OCI-LY7 (cell line): ENCODE measurements at regions not wholly inside any gene's neighbourhood (a gene's known extent, or its start where the extent isn't known, plus 50 kb on each side); places are given as distances from the start of the nearest gene placed in this dataset.

ENCODE experiments used
- BruUV-seq: library from RNA; stranded (reverse); fragments of 400-500 nt; replicated peaks from 2 replicates; lab custom pipeline; 2021; lab: Mats Ljungman, UMichigan
- CTCF ChIA-PET: fragments of 300-600 bp; sonication (Branson Sonifier 250); formaldehyde crosslinking; loops from one replicate; lab custom pipeline; 2022; ENCODE audit warnings: antibody characterized with exemption; ENCODE audit not compliant: unreplicated experiment; lab: Charles Lee
- POLR2A ChIA-PET: fragments of 300-600 bp; sonication (Branson Sonifier 250); formaldehyde crosslinking; loops from one replicate; lab custom pipeline; 2022; ENCODE audit warnings: antibody characterized with exemption; lab: Charles Lee
- DNase-seq: peaks from one replicate; pipeline ENCODE4 v3.0.0-alpha.2; 2015; ENCODE audit warnings: low spot score
- H2AFZ ChIP-seq: fragments of 200-600 bp; sonication (generic), shearing (Covaris generic); 2 replicates; pipeline ENCODE4 v1.6.1; 2014; ENCODE audit warnings: mild to moderate bottlenecking, antibody characterized with exemption, low read length, moderate library complexity
- H3K27ac ChIP-seq: fragments of 200-600 bp; sonication (generic); 2 replicates; pipeline ENCODE4 v1.5.1; 2014; ENCODE audit warnings: mixed run types, low read depth, mild to moderate bottlenecking, moderate library complexity, low read length, inconsistent platforms; ENCODE audit not compliant: poor library complexity, severe bottlenecking
- H3K36me3 ChIP-seq: fragments of 200-600 bp; sonication (generic); 2 replicates; pipeline ENCODE4 v1.6.1; 2014; ENCODE audit warnings: mild to moderate bottlenecking, antibody characterized with exemption, low read length, moderate library complexity, mixed read lengths; ENCODE audit not compliant: insufficient read depth
- H3K4me1 ChIP-seq: fragments of 200-600 bp; sonication (generic); 2 replicates; pipeline ENCODE4 v1.5.1; 2014; ENCODE audit warnings: mild to moderate bottlenecking, low read length; ENCODE audit not compliant: insufficient read depth, poor library complexity, severe bottlenecking
- H3K4me2 ChIP-seq: fragments of 200-600 bp; sonication (generic); 2 replicates; pipeline ENCODE4 v1.6.1; 2014; ENCODE audit warnings: mild to moderate bottlenecking, low read length
- H3K4me3 ChIP-seq: fragments of 200-600 bp; sonication (generic); 2 replicates; pipeline ENCODE4 v1.5.1; 2014; ENCODE audit warnings: mild to moderate bottlenecking, low read depth, low read length; ENCODE audit not compliant: poor library complexity, severe bottlenecking
- H3K79me2 ChIP-seq: fragments of 200-600 bp; sonication (generic); 2 replicates; pipeline ENCODE4 v1.6.1; 2016; ENCODE audit warnings: low read depth, mild to moderate bottlenecking, low read length, moderate library complexity, mixed read lengths; ENCODE audit not compliant: insufficient read depth
- H3K9me2 ChIP-seq: fragments of 200-600 bp; sonication (generic); 2 replicates; pipeline ENCODE4 v1.6.1; 2016; ENCODE audit warnings: mild to moderate bottlenecking, low read length, mixed read lengths; ENCODE audit not compliant: insufficient read depth
- H3K9me3 ChIP-seq: fragments of 200-600 bp; sonication (generic); 2 replicates; pipeline ENCODE4 v1.6.1; 2014; ENCODE audit warnings: mild to moderate bottlenecking, mixed run types, low read length, mixed read lengths
- H4K20me1 ChIP-seq: fragments of 200-600 bp; sonication (generic); 2 replicates; pipeline ENCODE4 v1.6.1; 2014; ENCODE audit warnings: mild to moderate bottlenecking, antibody characterized with exemption, low read length, moderate library complexity, mixed read lengths; ENCODE audit not compliant: insufficient read depth
- EZH2phosphoT487 ChIP-seq: fragments of 200-600 bp; sonication (generic); IDR thresholded peaks from 2 replicates; pipeline ENCODE4 v1.6.1; 2018; ENCODE audit warnings: low read depth, borderline replicate concordance, mild to moderate bottlenecking, mixed run types, antibody characterized with exemption, low read length, moderate library complexity, mixed read lengths
- intact Hi-C: fragments of 100-400 bp; cut with micrococcal nuclease; formaldehyde crosslinking; loops from one replicate; pipeline ENCODE4 v1.10.0; 2022; ENCODE audit not compliant: unreplicated experiment
- TF ChIP-seq, protein P1 (sequence below): fragments of 200-600 bp; sonication (generic); conservative IDR thresholded peaks from 2 replicates; pipeline ENCODE4 v1.5.1; 2014; ENCODE audit warnings: mild to moderate bottlenecking, antibody characterized with exemption, low read length, moderate library complexity, mixed read lengths

DNA sequence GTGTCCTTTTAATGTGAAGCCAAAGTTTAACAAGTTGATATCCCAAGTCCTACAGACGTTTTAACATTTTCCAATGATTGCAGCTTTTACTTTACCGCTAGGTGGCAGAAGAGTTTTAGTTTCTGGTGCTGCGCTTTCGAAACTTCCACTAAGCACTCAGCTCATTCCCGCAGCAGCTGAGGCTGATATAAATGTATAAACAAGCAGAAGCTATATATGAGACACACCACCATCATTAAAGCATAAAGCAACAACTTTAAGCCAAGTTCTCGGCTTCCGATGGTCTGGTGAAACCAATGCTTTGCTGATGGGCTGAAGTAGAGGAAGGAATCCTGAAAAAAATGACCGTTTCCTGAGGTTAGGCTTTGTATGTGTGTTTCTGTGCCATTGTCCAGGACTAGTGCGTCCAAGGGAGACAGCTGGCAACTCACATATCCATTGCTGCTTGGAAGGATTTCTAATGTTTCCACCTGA, 753.9 kb downstream of the OLFM4 start:
- intact Hi-C loops = loop anchor here (5.0 kb wide), 2 partner anchors 530 to 1460 kb away; no protein-coding TSS in a partner anchor
- Histone ChIP-seq H3K9me3 (no peaks in the 10 kb centered on the region), H3K9me2 (no peaks in the 10 kb centered on the region), H4K20me1 (no peaks in the 10 kb centered on the region), H3K36me3 (no peaks in the 10 kb centered on the region), H2AFZ (no peak overlapping the region), H3K4me2 (no peak overlapping the region), H3K27ac (no peak overlapping the region), H3K79me2 (no peaks in the 10 kb centered on the region), H3K4me3 (no peak overlapping the region), H3K4me1 (no peaks in the 10 kb centered on the region)
- POLR2A ChIA-PET = no interaction called here
- no peak for TF ChIP-seq EZH2phosphoT487
- TF ChIP-seq, protein P1, sequence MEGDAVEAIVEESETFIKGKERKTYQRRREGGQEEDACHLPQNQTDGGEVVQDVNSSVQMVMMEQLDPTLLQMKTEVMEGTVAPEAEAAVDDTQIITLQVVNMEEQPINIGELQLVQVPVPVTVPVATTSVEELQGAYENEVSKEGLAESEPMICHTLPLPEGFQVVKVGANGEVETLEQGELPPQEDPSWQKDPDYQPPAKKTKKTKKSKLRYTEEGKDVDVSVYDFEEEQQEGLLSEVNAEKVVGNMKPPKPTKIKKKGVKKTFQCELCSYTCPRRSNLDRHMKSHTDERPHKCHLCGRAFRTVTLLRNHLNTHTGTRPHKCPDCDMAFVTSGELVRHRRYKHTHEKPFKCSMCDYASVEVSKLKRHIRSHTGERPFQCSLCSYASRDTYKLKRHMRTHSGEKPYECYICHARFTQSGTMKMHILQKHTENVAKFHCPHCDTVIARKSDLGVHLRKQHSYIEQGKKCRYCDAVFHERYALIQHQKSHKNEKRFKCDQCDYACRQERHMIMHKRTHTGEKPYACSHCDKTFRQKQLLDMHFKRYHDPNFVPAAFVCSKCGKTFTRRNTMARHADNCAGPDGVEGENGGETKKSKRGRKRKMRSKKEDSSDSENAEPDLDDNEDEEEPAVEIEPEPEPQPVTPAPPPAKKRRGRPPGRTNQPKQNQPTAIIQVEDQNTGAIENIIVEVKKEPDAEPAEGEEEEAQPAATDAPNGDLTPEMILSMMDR = peak; percentile 85
- peak; percentile 50 for DNase-seq
- CTCF ChIA-PET = no interaction called here
- no TSS peak for BruUV-seq

DNA sequence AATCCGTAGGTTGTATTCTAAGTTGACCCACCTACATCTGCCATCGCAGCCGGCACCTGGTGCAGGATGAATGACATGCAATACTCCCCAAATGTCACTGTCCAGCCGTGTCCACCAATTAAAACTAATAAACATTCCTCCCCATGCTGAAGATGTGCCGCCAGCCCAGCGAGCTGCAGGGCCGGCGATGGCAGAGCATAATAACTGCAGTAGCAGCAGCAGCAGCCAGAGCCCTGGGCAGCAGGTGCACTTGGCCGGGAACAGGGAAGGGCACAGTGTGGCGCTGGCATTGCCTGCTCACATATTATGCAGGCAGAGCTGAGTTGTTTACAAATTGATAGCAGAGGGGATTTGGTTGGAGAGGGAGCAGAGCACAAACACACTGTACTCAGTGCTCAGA, 754.9 kb downstream of the OLFM4 start:
- Histone ChIP-seq H3K4me3 (no peak overlapping the region), H3K4me2 (no peak overlapping the region), H3K9me2 (no peaks in the 10 kb centered on the region), H3K79me2 (no peaks in the 10 kb centered on the region), H2AFZ (no peak overlapping the region), H3K36me3 (no peaks in the 10 kb centered on the region), H3K9me3 (no peaks in the 10 kb centered on the region), H4K20me1 (no peaks in the 10 kb centered on the region), H3K4me1 (no peaks in the 10 kb centered on the region), H3K27ac (no peak overlapping the region)
- TF ChIP-seq, protein P1 = no peak
- TF ChIP-seq EZH2phosphoT487 = no peak
- intact Hi-C loops = loop anchor here (5.0 kb wide), 2 partner anchors 531 to 1459 kb away; no protein-coding TSS in a partner anchor
- DNase-seq = no peak
- no TSS peak for BruUV-seq
- ChIA-PET POLR2A (no interaction called here), CTCF (no interaction called here)

DNA sequence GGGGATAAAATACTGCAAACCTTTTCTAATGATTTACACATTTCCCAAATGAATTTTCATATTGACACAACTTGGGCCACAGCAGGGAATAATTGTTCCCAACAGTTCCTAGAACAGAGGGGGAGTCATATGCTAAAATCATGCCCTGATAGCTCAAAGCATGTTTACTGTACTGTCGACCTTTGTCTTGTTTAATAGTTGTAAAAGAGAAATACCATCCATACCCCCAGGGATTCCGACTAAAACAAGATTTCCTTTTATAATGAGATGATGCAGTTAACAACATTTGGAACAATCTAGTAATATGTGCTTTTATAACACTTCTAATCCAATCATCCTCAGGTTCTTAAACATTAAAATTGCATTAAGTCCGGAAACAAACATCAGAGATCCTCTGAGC, 759.7 kb downstream of the OLFM4 start:
- Histone ChIP-seq H3K36me3 (no peaks in the 10 kb centered on the region), H3K27ac (no peak overlapping the region), H3K79me2 (no peaks in the 10 kb centered on the region), H3K4me2 (no peak overlapping the region), H3K4me3 (no peak overlapping the region), H3K4me1 (no peaks in the 10 kb centered on the region), H3K9me3 (no peaks in the 10 kb centered on the region), H3K9me2 (no peaks in the 10 kb centered on the region), H4K20me1 (no peaks in the 10 kb centered on the region), H2AFZ (no peak overlapping the region)
- intact Hi-C loops = no loop called here
- BruUV-seq = no TSS peak
- CTCF ChIA-PET = no interaction called here
- no peak for DNase-seq
- TF ChIP-seq, protein P1 = no peak
- no peak for TF ChIP-seq EZH2phosphoT487
- POLR2A ChIA-PET = no interaction called here
